GM18519 (cell line): ENCODE measurements at regions not wholly inside any gene's neighbourhood (a gene's known extent, or its start where the extent isn't known, plus 50 kb on each side); places are given as distances from the start of the nearest gene placed in this dataset.
"Not testable (repeated sequence)": the region's sequence is repeated elsewhere in the genome, so short reads cannot be mapped to it uniquely, and the experiment has no call there.

Experiments
- ATAC-seq: cut with Tn5 transposase; IDR thresholded peaks from one replicate; pipeline ENCODE4 v1.9.1; 2021; ENCODE audit warnings: mild to moderate bottlenecking, moderate library complexity; ENCODE audit not compliant: unreplicated experiment, low FRiP score

- no peak for ATAC-seq
Measured at GRCh38 chr13:40341096-40341471, 325.4 kb downstream of the FOXO1 start.

GRCh38 chr13:40341501-40341900, 324.9 kb downstream of the FOXO1 start:
- no peak for ATAC-seq

GRCh38 chr13:40342461-40342860, 324.0 kb downstream of the FOXO1 start:
- ATAC-seq, result no peak

- ATAC-seq, result no peak
Measured at GRCh38 chr13:40342901-40343300, 323.5 kb downstream of the FOXO1 start.

- no peak for ATAC-seq
Measured at GRCh38 chr13:40343550-40344269, 322.7 kb downstream of the FOXO1 start.

- ATAC-seq, result no peak
Measured at GRCh38 chr13:40344270-40345148, 321.9 kb downstream of the FOXO1 start.

- no peak for ATAC-seq
Measured at GRCh38 chr13:40345149-40345514, 321.3 kb downstream of the FOXO1 start.

GRCh38 chr13:40345654-40346372, 320.6 kb downstream of the FOXO1 start:
- no peak for ATAC-seq

GRCh38 chr13:40346592-40346991, 319.8 kb downstream of the FOXO1 start:
- no peak for ATAC-seq

GRCh38 chr13:40348096-40348679, 318.3 kb downstream of the FOXO1 start:
- no peak for ATAC-seq

- ATAC-seq, result no peak
Measured at GRCh38 chr13:40350283-40350992, 316.0 kb downstream of the FOXO1 start.

- no peak for ATAC-seq
Measured at GRCh38 chr13:40351537-40352379, 314.7 kb downstream of the FOXO1 start.

- ATAC-seq, result no peak
Measured at GRCh38 chr13:40352380-40352778, 314.1 kb downstream of the FOXO1 start.

- no peak for ATAC-seq
Measured at GRCh38 chr13:40352802-40353562, 313.5 kb downstream of the FOXO1 start.

- no peak for ATAC-seq
Measured at GRCh38 chr13:40355126-40355724, 311.2 kb downstream of the FOXO1 start.

GRCh38 chr13:40356011-40356410, 310.4 kb downstream of the FOXO1 start:
- no peak for ATAC-seq

GRCh38 chr13:40356458-40356857, 310.0 kb downstream of the FOXO1 start:
- not testable (repeated sequence) for ATAC-seq

GRCh38 chr13:40362502-40362901, 303.9 kb downstream of the FOXO1 start:
- ATAC-seq, result no peak
